ENCODE measurements at regions not wholly inside any gene's neighbourhood (a gene's known extent, or its start where the extent isn't known, plus 50 kb on each side); places are given as distances from the start of the nearest gene placed in this dataset.
"Not testable (repeated sequence)": the region's sequence is repeated elsewhere in the genome, so short reads cannot be mapped to it uniquely, and the experiment has no call there.

- DNase-seq, result no peak
These were observed 239.6 kb upstream of the SHH start for GRCh38 chr7:156051884-156052283.

GRCh38 chr7:156050636-156051569 is 238.6 kb upstream of the SHH start:
- DNase-seq, result no peak

GRCh38 chr7:156049366-156049765 is 237.1 kb upstream of the SHH start:
- no peak for DNase-seq

- no peak for DNase-seq
These were observed 233.8 kb upstream of the SHH start for GRCh38 chr7:156046031-156046560.

- DNase-seq, result no peak
These were observed 231.3 kb upstream of the SHH start for GRCh38 chr7:156043416-156044178.

- no peak for DNase-seq
These were observed 229.1 kb upstream of the SHH start for GRCh38 chr7:156041398-156041797.

GRCh38 chr7:156039971-156040677 is 227.9 kb upstream of the SHH start:
- no peak for DNase-seq

- no peak for DNase-seq
These were observed 226.9 kb upstream of the SHH start for GRCh38 chr7:156039194-156039593.

- DNase-seq, result no peak
These were observed 226.1 kb upstream of the SHH start for GRCh38 chr7:156038345-156038744.

- no peak for DNase-seq
These were observed 223.9 kb upstream of the SHH start for GRCh38 chr7:156036153-156036552.

GRCh38 chr7:156035387-156035786 is 223.1 kb upstream of the SHH start:
- not testable (repeated sequence) for DNase-seq

- no peak for DNase-seq
These were observed 222.1 kb upstream of the SHH start for GRCh38 chr7:156034397-156034796.

GRCh38 chr7:156032973-156033372 is 220.7 kb upstream of the SHH start:
- no peak for DNase-seq

- no peak for DNase-seq
These were observed 219.6 kb upstream of the SHH start for GRCh38 chr7:156031679-156032478.

GRCh38 chr7:156029460-156030007 is 217.3 kb upstream of the SHH start:
- no peak for DNase-seq

- DNase-seq, result no peak
These were observed 216.3 kb upstream of the SHH start for GRCh38 chr7:156028521-156028920.

- no peak for DNase-seq
These were observed 215.6 kb upstream of the SHH start for GRCh38 chr7:156027821-156028220.

- no peak for DNase-seq
These were observed 214.3 kb upstream of the SHH start for GRCh38 chr7:156026603-156027002.

- no peak for DNase-seq
These were observed 213.9 kb upstream of the SHH start for GRCh38 chr7:156026076-156026600.

GRCh38 chr7:156025675-156026074 is 213.4 kb upstream of the SHH start:
- DNase-seq, result no peak

- no peak for DNase-seq
These were observed 211.9 kb upstream of the SHH start for GRCh38 chr7:156024201-156024600.

All from NCI-H524 treated with DMSO at 0.1 percent for 48 hours (cell line).